Activated T-cell treated with anti-CD3 and anti-CD28 coated beads, Interleukin-2, amount 50 U/mL, for 72 hours (primary cell): ENCODE measurements at regions not wholly inside any gene's neighbourhood (a gene's known extent, or its start where the extent isn't known, plus 50 kb on each side); places are given as distances from the start of the nearest gene placed in this dataset.

Source experiments
- ATAC-seq, 2 donors: fragments of 150-1000 bp; cut with Tn5 transposase; replicated peaks in 1 of 2; 2 replicates each; pipeline ENCODE4 v1.10.0; 2021; ENCODE audit warnings: moderate library complexity in 2 of 2, mild to moderate bottlenecking in 1 of 2
- DNase-seq, 2 donors: peaks; one replicate each; pipeline ENCODE4 v3.0.0; 2021 to 2022; ENCODE audit warnings: mixed read lengths in 1 of 2
- H3K27ac Mint-ChIP-seq: one replicate; pipeline ENCODE4 v1.8.0; 2022; ENCODE audit warnings: mild to moderate bottlenecking, moderate library complexity, mixed read lengths
- H3K27me3 Mint-ChIP-seq: one replicate; pipeline ENCODE4 v1.8.0; 2022; ENCODE audit warnings: low read depth, mixed read lengths
- H3K36me3 Mint-ChIP-seq, 2 donors: one replicate each; pipeline ENCODE4 v1.8.0; 2022; ENCODE audit warnings: mixed read lengths in 2 of 2, mild to moderate bottlenecking in 1 of 2; ENCODE audit not compliant: insufficient read depth in 2 of 2
- H3K4me1 Mint-ChIP-seq: one replicate; pipeline ENCODE4 v1.8.0; 2022; ENCODE audit warnings: low read depth, mixed read lengths
- H3K4me3 Mint-ChIP-seq, 2 donors: one replicate each; pipeline ENCODE4 v1.8.0; 2022; ENCODE audit warnings: mild to moderate bottlenecking in 2 of 2, mixed read lengths in 2 of 2, moderate library complexity in 2 of 2
- H3K9me3 Mint-ChIP-seq, 2 donors: one replicate each; pipeline ENCODE4 v1.8.0; 2022; ENCODE audit warnings: mixed read lengths in 2 of 2

DNA sequence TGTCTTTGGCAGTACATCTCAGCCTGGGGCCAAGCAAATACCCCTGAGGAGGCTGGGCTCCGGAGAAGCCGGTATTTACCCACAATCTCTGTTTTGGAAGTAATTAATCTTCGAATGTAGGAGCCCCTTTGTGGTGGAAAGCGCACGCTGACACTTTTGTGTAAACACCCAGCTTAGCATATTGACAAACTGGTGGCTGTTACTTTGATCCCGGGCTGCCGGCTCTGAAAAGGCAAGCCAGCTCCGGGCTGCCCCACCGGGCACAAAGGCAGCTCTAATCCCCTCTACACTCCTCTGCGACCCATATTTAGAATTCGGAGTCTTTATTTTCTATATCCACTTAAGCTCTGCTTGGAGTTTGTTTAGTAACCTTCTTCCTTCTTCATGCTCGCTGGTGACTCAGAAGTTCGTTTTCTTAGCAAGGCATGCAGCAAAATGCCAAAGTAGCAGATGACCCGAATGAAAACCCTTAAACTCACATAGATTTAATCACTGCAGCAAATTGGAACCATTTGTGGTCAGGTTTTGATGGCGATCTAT is 144.0 kb upstream of the IRX3 start:
- Mint-ChIP-seq H3K27ac (no peak overlapping the region), H3K4me3 (peak overlapping the region in 1 of 2 donors; percentile 27), H3K4me1 (peaks cover 6% of the 10 kb centered on the region), H3K36me3 (peaks cover 0 to 3% of the 10 kb centered on the region in 2 donors), H3K27me3 (peaks cover 42% of the 10 kb centered on the region), H3K9me3 (peaks cover 0 to 2% of the 10 kb centered on the region in 2 donors)
- no peak for ATAC-seq
- DNase-seq, result no peak

DNA sequence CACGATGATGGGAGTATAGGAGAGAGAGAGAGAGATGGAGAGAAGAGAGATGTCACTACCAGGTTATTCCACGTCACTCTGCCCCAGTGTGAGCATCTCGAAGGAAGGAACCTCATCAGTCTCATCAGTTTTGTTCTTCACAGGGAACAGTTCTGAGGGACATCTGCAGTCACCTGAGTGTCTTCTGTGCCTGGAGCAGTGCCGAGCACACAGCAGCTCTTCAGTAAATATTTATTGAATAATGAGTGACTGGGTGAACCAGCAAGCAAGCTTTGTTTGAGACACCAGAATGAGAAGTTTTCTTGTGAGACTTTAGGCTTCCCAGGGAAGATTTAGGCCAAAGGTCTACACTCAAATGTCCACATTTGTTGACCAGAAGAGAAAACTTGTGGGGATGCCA is 142.4 kb upstream of the IRX3 start:
- ATAC-seq (no peak), DNase-seq (no peak)
- no peak overlapping the region for H3K4me3 Mint-ChIP-seq
- H3K27me3 Mint-ChIP-seq, result peaks cover 36% of the 10 kb centered on the region
- peaks cover 0 to 3% of the 10 kb centered on the region in 2 donors for H3K36me3 Mint-ChIP-seq
- H3K4me1 Mint-ChIP-seq, result peaks cover 6% of the 10 kb centered on the region
- no peak overlapping the region for H3K27ac Mint-ChIP-seq
- no peaks in the 10 kb centered on the region for H3K9me3 Mint-ChIP-seq

DNA sequence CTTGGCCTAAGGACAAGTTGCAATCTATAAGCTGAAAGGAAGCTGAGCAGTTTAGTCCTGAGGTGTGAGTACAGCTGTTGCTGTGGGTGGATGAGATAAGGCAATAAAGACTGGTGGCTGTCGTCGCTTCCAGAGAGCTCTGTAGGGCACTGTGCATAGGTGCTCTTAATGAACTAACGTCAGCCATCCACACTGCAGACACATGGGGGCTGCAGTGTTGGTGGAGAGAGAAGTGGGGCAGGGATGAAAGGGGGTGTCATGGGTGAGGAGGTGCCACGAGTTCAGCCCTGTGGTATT is 139.9 kb upstream of the IRX3 start:
- H3K36me3 Mint-ChIP-seq, result peaks cover 0 to 3% of the 10 kb centered on the region in 2 donors
- H3K4me3 Mint-ChIP-seq, result no peak overlapping the region
- DNase-seq, result no peak
- no peak for ATAC-seq
- H3K27ac Mint-ChIP-seq, result no peak overlapping the region
- peaks cover 25% of the 10 kb centered on the region for H3K27me3 Mint-ChIP-seq
- H3K4me1 Mint-ChIP-seq, result peaks cover 4% of the 10 kb centered on the region
- H3K9me3 Mint-ChIP-seq, result no peaks in the 10 kb centered on the region

DNA sequence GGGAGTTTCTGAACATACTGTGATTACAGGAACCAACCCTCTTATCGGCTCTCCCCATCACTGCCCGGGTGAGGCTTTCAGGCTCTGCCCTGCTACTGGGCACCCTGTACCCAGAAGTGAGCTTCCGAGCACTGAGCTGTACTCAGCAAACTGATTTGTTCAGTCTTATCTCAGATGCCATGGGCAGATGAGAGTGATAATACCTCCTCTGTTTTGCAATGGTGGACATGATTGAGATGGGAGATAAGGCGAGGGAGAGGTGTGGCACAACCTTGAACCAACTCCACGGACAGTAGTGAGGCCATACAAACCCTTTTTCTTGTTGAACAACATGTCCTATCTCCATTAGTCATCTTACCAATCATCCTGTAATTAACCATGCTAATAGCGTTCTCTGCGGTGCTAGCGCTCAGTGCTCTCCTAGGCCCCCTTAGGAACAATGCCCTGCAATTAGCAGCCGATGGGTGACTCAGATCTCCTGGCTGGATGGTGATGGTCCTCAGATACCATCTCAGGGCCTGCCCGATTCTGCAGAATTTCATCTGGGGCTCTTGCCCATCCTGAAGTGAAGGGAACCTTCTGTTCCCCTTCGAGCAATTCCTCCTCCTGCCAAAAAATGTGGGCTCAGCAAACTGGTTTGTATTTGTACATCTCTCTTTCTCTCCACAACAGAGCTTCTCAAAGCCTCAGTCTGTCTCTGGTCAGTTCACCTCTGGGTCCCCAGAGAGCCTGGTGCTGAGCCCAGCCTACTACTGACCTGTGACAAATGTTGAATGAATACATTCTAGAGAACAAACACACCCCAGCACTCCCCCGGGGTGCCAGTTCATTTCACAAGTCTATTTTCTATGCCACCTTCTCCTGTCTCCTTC is 139.3 kb upstream of the IRX3 start:
- DNase-seq (no peak), ATAC-seq (no peak)
- Mint-ChIP-seq H3K36me3 (peaks cover 0 to 1% of the 10 kb centered on the region in 2 donors), H3K4me1 (no peaks in the 10 kb centered on the region), H3K27me3 (peaks cover 20% of the 10 kb centered on the region), H3K9me3 (no peaks in the 10 kb centered on the region), H3K4me3 (no peak overlapping the region), H3K27ac (no peak overlapping the region)

DNA sequence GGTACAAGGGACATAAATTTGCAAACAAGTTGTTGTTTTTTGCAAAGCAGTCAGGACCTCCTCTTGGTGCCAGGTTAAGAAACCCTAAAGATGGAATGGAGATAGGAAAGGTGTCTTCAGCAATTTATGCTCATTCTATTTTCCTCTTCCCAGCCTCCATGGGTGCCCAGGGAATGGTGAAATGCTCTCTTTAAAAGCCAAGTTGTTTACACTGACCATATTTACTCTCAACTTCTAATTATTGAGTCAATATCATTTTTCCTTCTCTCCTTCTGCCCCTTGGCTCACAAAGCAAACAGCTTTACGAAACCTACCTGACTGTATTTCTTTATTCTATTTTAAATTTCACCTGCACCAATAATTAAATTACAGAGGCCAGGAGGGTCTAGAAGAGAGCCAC is 138.5 kb upstream of the IRX3 start:
- Mint-ChIP-seq H3K9me3 (no peaks in the 10 kb centered on the region), H3K36me3 (peaks cover 0 to under 1% of the 10 kb centered on the region in 2 donors), H3K27ac (no peak overlapping the region), H3K4me1 (no peaks in the 10 kb centered on the region), H3K4me3 (no peak overlapping the region), H3K27me3 (peaks cover 11% of the 10 kb centered on the region)
- ATAC-seq (no peak), DNase-seq (no peak)

DNA sequence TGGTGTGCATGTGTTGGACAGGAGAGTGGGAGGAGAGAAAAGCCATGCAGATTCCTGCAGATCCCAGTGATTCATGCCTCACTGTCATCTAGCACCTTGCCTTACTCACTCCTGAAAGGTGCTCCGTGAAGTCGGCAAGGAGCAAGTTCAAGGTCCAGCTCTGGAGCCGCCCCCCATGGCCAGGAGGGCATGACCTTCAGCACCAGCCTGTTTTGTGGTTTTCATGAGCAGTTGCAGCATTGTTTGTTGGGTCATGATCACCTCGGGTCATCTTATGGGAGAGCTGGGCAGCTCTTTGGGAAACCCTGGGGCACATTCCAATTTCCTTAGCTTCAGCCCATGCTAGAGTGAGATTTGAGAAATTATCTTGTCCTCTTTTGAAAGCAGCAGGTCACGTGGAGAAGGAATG is 137.5 kb upstream of the IRX3 start:
- DNase-seq (no peak), ATAC-seq (no peak)
- Mint-ChIP-seq H3K27me3 (peaks cover 6% of the 10 kb centered on the region), H3K36me3 (no peaks in the 10 kb centered on the region), H3K9me3 (no peaks in the 10 kb centered on the region), H3K4me3 (no peak overlapping the region), H3K27ac (no peak overlapping the region), H3K4me1 (no peaks in the 10 kb centered on the region)

DNA sequence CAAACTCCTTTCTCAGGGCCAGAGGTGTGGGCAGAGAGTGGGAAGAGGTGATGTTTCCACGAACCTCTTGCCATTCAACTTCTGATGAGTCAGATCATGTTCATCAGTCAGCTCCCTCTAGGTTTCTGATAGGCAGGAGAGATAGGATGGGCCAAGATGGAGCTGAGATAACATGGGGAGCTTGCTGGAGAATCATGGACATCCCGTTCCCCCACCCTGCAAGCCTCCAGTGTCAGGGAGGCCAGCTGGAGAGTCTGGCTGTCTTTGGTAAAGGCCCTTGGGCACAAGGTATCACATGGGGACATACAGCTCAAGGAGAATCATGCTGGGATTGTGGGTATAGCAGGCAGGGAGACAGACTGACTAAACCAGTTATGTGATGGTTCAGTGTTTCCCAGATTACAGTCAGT is 136.0 kb upstream of the IRX3 start:
- Mint-ChIP-seq H3K4me1 (no peaks in the 10 kb centered on the region), H3K27ac (no peak overlapping the region), H3K27me3 (no peaks in the 10 kb centered on the region), H3K9me3 (no peaks in the 10 kb centered on the region), H3K36me3 (no peaks in the 10 kb centered on the region), H3K4me3 (no peak overlapping the region)
- no peak for DNase-seq
- ATAC-seq, result no peak

DNA sequence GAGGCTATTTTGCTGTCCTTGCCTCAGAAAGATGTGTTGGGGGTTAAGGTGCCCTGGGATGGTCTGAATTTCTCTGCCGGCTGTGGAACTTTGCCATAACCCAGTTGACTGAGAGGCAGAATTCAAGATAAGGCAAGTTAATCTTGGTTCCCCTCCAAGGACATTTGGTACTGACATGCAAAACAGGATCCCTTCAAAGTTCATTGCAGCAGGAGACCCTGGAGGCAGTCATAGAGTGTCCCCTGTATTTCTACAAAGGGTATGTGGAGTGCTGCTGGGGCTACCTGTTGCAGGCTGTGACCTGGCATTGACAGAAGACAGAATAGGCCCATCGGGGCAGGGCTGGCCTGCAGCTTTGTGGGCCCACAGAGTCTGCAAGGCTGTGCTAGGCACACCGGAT is 135.6 kb upstream of the IRX3 start:
- ATAC-seq (no peak), DNase-seq (no peak)
- no peak overlapping the region for H3K27ac Mint-ChIP-seq
- H3K9me3 Mint-ChIP-seq, result no peaks in the 10 kb centered on the region
- no peaks in the 10 kb centered on the region for H3K27me3 Mint-ChIP-seq
- H3K36me3 Mint-ChIP-seq, result no peaks in the 10 kb centered on the region
- H3K4me3 Mint-ChIP-seq, result no peak overlapping the region
- H3K4me1 Mint-ChIP-seq, result no peaks in the 10 kb centered on the region

DNA sequence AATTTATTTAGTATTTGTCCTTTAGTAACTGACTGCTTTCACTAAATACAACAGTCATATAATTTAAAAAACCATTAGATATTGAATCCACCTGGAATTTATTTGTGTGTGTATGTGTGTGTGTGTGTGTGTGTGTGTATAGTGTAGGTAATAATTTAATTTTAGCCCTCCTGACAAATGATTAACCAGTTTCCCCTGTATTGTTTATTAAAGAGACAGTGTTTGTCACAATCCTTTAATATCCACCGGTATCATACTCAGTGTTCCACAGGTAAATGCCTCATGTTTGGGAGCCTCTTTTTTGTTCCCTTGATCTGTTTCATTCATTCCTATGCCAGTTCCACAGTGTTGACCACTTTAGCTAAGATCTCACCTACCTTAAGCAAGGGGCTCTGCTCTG is 134.6 kb upstream of the IRX3 start:
- Mint-ChIP-seq H3K9me3 (no peaks in the 10 kb centered on the region), H3K27me3 (no peaks in the 10 kb centered on the region), H3K27ac (no peak overlapping the region), H3K4me1 (no peaks in the 10 kb centered on the region), H3K36me3 (no peaks in the 10 kb centered on the region), H3K4me3 (no peak overlapping the region)
- DNase-seq (no peak), ATAC-seq (no peak)

DNA sequence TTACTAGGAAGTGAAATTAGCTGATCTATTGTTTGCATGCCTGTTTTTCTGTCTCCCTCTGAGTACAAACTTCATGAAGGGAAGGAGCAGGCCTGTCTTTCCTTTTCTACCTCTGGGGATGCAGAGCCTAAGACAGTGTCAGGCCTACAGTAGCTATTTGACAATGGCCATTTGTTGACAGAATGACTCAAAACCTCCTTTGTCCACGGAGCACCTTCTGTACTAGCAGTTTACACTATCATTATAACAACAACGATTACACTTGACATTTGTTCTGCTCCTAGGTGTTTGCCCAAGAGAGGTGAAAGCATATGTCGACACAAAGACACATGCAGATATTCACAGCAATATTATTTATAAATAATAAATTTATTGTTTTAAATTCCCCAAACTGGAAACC is 132.3 kb upstream of the IRX3 start:
- H3K27ac Mint-ChIP-seq, result no peak overlapping the region
- no peak for ATAC-seq
- DNase-seq, result no peak
- H3K4me3 Mint-ChIP-seq, result no peak overlapping the region
- no peaks in the 10 kb centered on the region for H3K36me3 Mint-ChIP-seq
- peaks cover 6% of the 10 kb centered on the region for H3K27me3 Mint-ChIP-seq
- no peaks in the 10 kb centered on the region for H3K4me1 Mint-ChIP-seq
- no peaks in the 10 kb centered on the region for H3K9me3 Mint-ChIP-seq

DNA sequence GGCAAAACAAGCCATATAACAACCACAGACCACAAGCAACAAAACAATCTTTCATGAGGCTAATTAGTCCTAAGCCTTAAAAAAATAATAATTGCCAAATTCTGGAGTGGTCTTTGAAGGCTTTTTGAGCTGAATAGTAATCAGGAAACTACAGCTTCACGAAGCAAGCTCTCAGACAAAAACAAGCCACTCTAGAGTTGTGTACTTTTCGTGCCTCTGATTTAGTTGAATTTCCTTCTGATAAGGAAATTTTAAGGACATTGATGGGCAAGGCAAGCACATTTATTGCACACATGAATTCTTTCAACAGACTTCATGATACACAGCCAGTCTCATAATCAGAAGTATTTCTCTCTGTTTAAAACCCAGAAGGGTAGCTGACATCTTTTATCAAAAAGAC is 130.8 kb upstream of the IRX3 start:
- H3K4me1 Mint-ChIP-seq, result no peaks in the 10 kb centered on the region
- no peak overlapping the region for H3K27ac Mint-ChIP-seq
- DNase-seq (no peak), ATAC-seq (no peak)
- H3K36me3 Mint-ChIP-seq, result no peaks in the 10 kb centered on the region
- no peaks in the 10 kb centered on the region for H3K9me3 Mint-ChIP-seq
- peaks cover 6% of the 10 kb centered on the region for H3K27me3 Mint-ChIP-seq
- no peak overlapping the region for H3K4me3 Mint-ChIP-seq

DNA sequence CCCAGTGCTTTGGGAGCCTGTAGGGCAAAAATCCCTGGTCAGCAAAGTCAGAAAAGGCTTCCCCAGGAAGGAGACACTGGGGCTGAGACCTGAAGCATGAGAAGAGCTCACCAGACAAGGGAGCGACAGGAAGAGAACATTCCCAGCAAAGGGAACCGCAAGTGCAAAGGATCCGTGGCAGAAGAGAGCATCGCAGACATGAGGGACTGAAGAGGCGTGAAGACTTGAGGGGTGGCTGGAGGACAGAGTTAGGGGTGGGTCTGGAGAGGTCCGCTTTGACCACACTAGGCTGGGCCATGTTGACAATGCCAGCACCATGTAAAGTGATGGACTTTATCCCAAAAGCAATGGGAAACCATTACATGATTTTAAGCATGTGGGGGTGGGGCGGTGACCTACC is 128.1 kb upstream of the IRX3 start:
- Mint-ChIP-seq H3K9me3 (no peaks in the 10 kb centered on the region), H3K4me3 (no peak overlapping the region), H3K27ac (no peak overlapping the region), H3K36me3 (no peaks in the 10 kb centered on the region), H3K4me1 (no peaks in the 10 kb centered on the region), H3K27me3 (peaks cover 12% of the 10 kb centered on the region)
- DNase-seq (no peak), ATAC-seq (no peak)

DNA sequence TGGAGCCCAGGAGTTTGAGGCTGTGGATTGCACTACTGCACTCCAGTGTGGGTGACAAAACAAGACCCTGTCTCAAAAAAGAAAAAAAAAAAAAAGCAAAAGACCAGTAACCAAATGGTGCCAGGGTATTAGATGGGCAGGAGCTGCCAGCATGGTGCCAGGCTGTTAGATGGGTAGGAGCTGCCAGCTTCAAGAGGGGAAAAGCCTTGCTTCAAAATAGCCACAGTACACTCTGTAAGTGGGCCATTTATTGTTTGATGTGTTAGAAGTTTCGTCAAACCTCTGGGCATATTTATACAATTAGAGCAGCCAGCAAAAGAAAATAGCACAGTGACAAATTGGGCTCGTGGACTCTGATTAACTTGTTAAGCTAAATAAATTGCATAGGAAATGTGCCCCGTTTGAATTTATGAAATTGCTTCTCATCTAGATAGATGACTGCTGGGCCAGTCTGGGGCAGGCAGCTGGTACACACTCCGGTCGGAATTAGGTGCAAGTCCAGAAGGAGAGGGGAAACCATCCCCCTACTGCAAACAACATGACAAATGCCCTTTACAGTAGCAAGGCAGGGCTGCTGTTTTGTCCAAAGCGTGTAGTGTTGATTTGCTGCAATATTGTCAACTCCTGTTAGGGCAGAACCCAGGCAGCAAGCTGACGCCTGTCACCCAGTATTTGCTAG is 126.3 kb upstream of the IRX3 start:
- ATAC-seq, result no peak
- H3K4me1 Mint-ChIP-seq, result no peaks in the 10 kb centered on the region
- no peak overlapping the region for H3K4me3 Mint-ChIP-seq
- no peak for DNase-seq
- H3K27me3 Mint-ChIP-seq, result peaks cover 12% of the 10 kb centered on the region
- H3K9me3 Mint-ChIP-seq, result no peaks in the 10 kb centered on the region
- no peak overlapping the region for H3K27ac Mint-ChIP-seq
- H3K36me3 Mint-ChIP-seq, result no peaks in the 10 kb centered on the region
